ENCODE measurements at regions not wholly inside any gene's neighbourhood (a gene's known extent, or its start where the extent isn't known, plus 50 kb on each side); places are given as distances from the start of the nearest gene placed in this dataset.

DNA sequence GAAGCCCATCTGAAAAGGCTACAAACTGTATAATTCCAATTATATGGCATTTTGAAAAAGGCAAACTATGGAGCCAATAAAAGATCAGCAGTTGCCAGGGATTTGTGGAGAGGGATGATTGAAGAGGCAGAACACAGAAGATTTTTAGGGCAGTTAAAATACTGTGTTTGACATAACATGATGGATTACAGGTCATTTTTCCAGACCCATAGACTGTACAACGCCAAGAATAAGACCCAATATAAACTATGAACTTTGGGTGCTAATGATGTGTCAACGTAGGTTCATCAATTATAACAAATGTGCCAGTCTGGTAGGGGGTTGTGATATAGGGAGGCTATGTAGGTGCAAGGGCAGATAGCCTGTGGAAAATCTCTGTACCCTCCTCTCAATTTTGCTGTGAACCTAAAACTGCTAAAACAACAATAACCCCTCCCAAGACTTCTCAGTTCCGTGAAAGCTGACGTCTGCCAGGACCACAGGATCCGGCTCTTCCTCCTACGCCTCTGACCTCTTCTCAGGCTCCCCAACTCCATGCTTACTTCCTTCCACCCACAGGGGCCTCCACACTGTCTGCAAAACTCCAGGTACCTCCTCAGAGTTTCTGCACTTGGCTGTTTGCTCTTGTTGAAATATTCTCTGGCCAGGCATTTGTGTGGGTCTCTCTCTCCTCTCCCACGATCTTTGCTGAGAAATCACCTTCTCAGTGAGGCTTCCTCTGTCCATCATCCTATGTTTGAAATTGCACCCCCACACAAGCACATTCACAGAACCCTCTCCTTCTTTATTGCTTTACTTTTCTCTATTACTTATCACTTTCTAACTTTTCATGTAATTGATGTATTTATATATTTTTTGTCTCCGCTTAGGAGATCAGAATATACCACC lies 131.4 kb downstream of the BBS10 start:
- TF ChIP-seq CTCF (IDR thresholded peaks at IDR 0.05): no peak
- no peak for TF ChIP-seq POLR2AphosphoS5 (IDR thresholded peaks at IDR 0.05; ENCODE audit: insufficient read depth in 1 of 2, low read depth in 1 of 2)
- no peak for TF ChIP-seq POLR2A (IDR thresholded peaks at IDR 0.05)

Measured in vagina (tissue), 2 donors.